Mucosa of descending colon (tissue), 3 donors: ENCODE measurements at regions not wholly inside any gene's neighbourhood (a gene's known extent, or its start where the extent isn't known, plus 50 kb on each side); places are given as distances from the start of the nearest gene placed in this dataset.

Source experiments
- ATAC-seq: fragments of 200-7000 bp; cut with Tn5 transposase; one replicate; pipeline ENCODE4 v1.9.1; 2020; ENCODE audit warnings: mild to moderate bottlenecking, moderate library complexity
- DNase-seq, 3 donors: peaks; one replicate each; pipeline ENCODE4 v3.0.0-alpha.2; 2020
- H3K36me3 ChIP-seq: fragments of 200-600 bp; one replicate; pipeline ENCODE4 v1.8.0; 2021; ENCODE audit warnings: low read depth, mild to moderate bottlenecking
- H3K4me1 ChIP-seq: fragments of 200-600 bp; one replicate; pipeline ENCODE4 v1.8.0; 2021; ENCODE audit warnings: low read depth, mild to moderate bottlenecking
- H3K4me3 ChIP-seq: fragments of 200-600 bp; one replicate; pipeline ENCODE4 v1.8.0; 2021; ENCODE audit warnings: mild to moderate bottlenecking
- H3K9me3 ChIP-seq: fragments of 200-600 bp; one replicate; pipeline ENCODE4 v1.8.0; 2021; ENCODE audit warnings: mild to moderate bottlenecking
- intact Hi-C, 2 donors: fragments of 100-400 bp; cut with DNase I in 1 of 2; cut with micrococcal nuclease in 1 of 2; formaldehyde crosslinking; loops; one replicate each; pipeline versions ENCODE4 v1.11.0 to v1.11.1; 2022; cut with DNase I, micrococcal nuclease
- TF ChIP-seq, protein P1 (sequence below): fragments of 200-600 bp; IDR thresholded peaks from one replicate; pipeline ENCODE4 v1.8.0; 2022; ENCODE audit warnings: antibody characterized with exemption, mild to moderate bottlenecking
- donor health status: DM: no; HTN: no; CAD: no; lungs with moderate emphysema.
- donor health status: DM: no; HTN: no; CAD: no.
- donor health status: DM: no; HTN: yes; CAD: no.

DNA sequence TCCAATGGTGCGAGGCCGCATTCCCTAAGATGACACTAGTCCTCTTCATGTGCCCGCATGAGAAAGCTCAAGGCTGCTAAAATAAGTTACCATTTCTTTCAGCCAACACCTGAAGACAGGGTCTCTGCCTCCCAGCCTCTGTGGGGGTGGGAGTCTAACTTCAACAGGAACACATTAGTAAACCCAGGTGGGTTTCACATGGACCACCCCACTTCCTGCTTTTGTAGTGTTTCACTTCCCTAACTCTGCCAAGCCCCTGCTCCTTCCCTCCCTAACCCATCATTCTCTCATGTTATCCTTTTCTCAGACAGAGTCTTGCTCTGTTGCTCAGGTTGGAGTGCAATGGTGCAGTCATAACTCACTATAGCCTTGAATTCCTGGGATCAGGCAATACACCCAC, 783.6 kb downstream of the UQCRFS1 start:
- Histone ChIP-seq H3K4me1 (no peaks in the 10 kb centered on the region), H3K9me3 (no peaks in the 10 kb centered on the region), H3K4me3 (no peak overlapping the region), H3K36me3 (no peaks in the 10 kb centered on the region)
- no peak for DNase-seq
- ATAC-seq = no peak
- TF ChIP-seq, protein P1, sequence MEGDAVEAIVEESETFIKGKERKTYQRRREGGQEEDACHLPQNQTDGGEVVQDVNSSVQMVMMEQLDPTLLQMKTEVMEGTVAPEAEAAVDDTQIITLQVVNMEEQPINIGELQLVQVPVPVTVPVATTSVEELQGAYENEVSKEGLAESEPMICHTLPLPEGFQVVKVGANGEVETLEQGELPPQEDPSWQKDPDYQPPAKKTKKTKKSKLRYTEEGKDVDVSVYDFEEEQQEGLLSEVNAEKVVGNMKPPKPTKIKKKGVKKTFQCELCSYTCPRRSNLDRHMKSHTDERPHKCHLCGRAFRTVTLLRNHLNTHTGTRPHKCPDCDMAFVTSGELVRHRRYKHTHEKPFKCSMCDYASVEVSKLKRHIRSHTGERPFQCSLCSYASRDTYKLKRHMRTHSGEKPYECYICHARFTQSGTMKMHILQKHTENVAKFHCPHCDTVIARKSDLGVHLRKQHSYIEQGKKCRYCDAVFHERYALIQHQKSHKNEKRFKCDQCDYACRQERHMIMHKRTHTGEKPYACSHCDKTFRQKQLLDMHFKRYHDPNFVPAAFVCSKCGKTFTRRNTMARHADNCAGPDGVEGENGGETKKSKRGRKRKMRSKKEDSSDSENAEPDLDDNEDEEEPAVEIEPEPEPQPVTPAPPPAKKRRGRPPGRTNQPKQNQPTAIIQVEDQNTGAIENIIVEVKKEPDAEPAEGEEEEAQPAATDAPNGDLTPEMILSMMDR = no peak
- intact Hi-C loops = no loop called here

DNA sequence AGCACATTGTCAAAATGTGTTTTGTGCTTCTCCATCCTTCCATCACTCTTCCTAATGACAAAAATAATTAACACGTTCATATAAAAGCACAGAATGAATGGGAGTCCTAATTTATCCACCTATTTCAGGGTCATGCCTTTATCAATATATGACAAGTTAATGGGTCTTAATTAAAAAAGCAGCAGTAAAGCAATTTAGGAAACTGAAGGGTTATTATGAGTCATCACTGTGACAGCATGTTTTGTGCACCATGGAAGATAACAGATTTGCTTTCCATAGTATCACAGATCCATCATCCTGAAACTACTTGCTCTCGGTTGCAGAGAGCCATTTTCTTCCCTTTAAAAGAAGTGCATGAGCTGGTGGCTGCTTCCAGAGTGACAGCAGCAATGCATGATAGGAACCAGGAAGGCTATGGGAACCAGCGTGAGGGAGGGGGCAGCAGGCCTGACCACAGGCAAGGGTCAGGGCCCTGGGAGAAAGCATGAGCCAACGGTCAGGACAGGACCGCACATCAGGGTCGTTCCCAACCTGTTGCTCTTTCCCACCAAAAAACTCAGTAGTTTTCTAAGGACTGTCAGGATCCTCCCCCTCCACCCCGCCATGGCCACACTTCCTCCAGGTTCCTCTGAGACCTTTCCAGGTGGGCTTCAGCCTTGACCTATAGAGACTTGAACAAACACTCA, 784.1 kb downstream of the UQCRFS1 start:
- DNase-seq (no peak), ATAC-seq (no peak)
- H3K4me3 ChIP-seq = no peak overlapping the region
- TF ChIP-seq, protein P1 = no peak
- intact Hi-C loops = no loop called here
- H3K4me1 ChIP-seq = no peaks in the 10 kb centered on the region
- H3K36me3 ChIP-seq = no peaks in the 10 kb centered on the region
- no peaks in the 10 kb centered on the region for H3K9me3 ChIP-seq

DNA sequence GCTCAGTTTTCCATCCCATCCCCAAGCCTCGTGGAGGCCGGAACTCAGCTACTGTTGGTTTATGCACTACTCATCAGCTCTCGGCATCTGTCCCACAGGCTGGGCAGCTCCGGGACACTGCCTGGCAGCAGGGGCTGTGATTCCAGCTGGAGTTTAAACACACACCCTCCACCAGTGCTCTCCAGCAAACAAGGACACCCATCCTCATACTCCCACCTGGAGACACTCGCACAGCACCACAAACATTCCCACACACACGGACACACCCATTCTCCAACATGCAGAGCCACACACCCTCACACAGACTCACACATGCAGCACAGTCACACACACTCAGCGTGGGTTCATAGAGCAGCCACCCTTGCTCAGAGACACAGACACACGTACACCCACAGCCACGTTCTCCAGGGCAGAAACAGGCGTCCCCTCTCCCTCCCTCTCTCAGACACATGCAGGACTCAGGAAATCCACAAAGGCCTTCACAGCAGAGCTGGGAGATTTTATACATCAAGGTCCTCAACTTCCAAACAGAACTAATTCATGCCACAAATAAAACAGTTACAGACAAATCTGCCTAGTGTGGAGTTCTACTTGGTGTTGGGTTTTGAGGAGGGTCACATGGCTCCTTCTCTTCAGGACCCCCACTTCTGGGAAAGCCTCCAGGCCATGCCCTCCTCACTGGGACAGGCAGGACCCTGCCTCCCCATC, 785.4 kb downstream of the UQCRFS1 start:
- Histone ChIP-seq H3K9me3 (no peaks in the 10 kb centered on the region), H3K4me3 (no peak overlapping the region), H3K4me1 (no peaks in the 10 kb centered on the region), H3K36me3 (no peaks in the 10 kb centered on the region)
- intact Hi-C loops = no loop called here
- ATAC-seq = no peak
- DNase-seq = no peak
- TF ChIP-seq, protein P1 = no peak

DNA sequence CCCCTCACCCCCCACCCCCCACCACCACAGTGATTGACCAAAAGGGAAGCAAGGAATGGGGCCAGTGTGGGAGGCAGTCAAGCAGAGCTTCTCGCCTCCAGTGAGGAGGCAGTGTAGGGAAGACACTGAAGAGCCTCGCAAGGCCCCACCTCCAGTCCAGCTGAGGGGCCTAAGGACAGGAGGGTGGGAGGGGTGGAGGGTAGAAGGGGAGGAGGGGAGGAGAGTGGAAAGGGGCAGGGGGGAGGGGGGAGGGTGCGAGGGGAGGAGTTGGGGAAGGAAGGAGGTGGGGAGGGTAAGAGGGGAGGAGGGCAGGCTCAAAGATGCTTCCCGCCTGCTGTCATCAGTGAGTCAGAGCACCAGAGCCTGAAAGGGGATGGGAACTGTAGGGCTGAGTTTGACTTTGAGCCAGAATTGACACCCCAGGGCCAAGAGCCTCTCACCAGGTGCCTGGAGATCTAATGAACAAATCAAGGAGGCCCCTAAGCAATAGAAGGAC, 786.2 kb downstream of the UQCRFS1 start:
- H3K4me3 ChIP-seq = no peak overlapping the region
- intact Hi-C loops = no loop called here
- H3K9me3 ChIP-seq = no peaks in the 10 kb centered on the region
- DNase-seq = no peak
- TF ChIP-seq, protein P1 = no peak
- H3K4me1 ChIP-seq = no peaks in the 10 kb centered on the region
- H3K36me3 ChIP-seq = no peaks in the 10 kb centered on the region
- no peak for ATAC-seq

DNA sequence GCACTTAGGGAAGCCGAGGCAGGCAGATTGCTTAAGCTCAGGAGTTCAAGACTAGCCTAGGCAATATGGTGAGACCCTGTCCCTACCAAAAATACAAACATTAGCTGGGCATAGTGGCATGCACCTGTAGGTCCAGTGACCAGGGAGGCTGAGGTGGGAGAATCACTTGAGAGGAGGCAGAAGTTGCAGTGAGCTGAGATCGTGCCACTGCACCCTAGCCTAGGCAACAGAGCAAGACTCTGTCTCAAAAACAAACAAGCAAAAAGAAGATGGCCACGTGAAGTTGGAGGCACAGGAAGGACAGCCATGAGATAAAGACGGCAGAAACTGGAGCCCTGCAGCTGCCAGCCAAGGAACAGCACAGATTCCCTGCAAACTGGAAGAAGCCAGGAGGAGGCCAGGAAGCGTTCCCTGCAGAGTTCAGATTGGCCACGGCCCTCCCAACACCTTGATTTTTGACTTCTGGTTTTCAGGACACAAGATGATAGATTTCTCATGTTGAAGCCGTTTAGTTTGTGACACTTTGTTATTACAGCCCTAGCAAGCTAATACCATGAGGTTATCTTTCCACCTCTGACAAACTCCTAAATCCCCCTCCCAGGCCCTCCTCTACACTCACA, 786.7 kb downstream of the UQCRFS1 start:
- intact Hi-C loops = no loop called here
- no peaks in the 10 kb centered on the region for H3K4me1 ChIP-seq
- no peaks in the 10 kb centered on the region for H3K36me3 ChIP-seq
- ATAC-seq (no peak), DNase-seq (no peak)
- H3K9me3 ChIP-seq = no peaks in the 10 kb centered on the region
- H3K4me3 ChIP-seq = no peak overlapping the region
- TF ChIP-seq, protein P1 = no peak
